ENCODE measurements at regions not wholly inside any gene's neighbourhood (a gene's known extent, or its start where the extent isn't known, plus 50 kb on each side); places are given as distances from the start of the nearest gene placed in this dataset.

- TF ChIP-seq CTCF (IDR thresholded peaks at IDR 0.05; ENCODE audit: borderline replicate concordance, extremely low read depth, low read length, poor library complexity, severe bottlenecking) (no peak), EZH2 (IDR thresholded peaks at IDR 0.05; ENCODE audit: borderline replicate concordance, low read depth, low read length, severe bottlenecking) (no peak)
Observed at GRCh38 chr3:195010551-195011100, 260.3 kb downstream of the XXYLT1 start.
